HG03103 (cell line): ENCODE measurements at regions not wholly inside any gene's neighbourhood (a gene's known extent, or its start where the extent isn't known, plus 50 kb on each side); places are given as distances from the start of the nearest gene placed in this dataset.

Experiments used
- ATAC-seq: cut with Tn5 transposase; IDR thresholded peaks from one replicate; pipeline ENCODE4 v1.9.1; 2021; ENCODE audit warnings: low read depth; ENCODE audit not compliant: unreplicated experiment

- no peak for ATAC-seq
Measured at GRCh38 chr10:7028809-7029166, 382.0 kb downstream of the SFMBT2 start.

GRCh38 chr10:7027913-7028808 lies 382.7 kb downstream of the SFMBT2 start:
- no peak for ATAC-seq

GRCh38 chr10:7027237-7027912 lies 383.5 kb downstream of the SFMBT2 start:
- ATAC-seq: no peak

DNA sequence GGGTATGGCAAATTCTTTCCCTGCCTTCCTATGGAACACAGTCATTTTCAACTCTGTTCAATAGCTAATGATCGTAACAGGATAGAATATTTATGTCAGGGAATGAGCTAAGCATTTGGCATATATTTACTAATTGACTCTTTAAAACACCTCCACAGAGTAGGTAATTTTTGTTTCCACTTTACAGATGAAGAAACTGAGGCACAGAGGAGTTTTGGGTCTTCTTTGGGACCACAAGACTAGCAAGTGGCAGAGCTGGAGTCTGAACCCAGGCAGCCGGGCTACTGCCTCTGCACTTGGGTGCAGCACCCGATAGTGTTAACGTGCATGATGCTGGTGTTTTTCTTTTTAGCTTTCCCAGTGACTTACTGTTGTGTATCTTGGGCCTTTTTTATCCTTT lies 384.0 kb downstream of the SFMBT2 start:
- no peak for ATAC-seq

- no peak for ATAC-seq
Measured at GRCh38 chr10:7025296-7025695, 385.5 kb downstream of the SFMBT2 start.

DNA sequence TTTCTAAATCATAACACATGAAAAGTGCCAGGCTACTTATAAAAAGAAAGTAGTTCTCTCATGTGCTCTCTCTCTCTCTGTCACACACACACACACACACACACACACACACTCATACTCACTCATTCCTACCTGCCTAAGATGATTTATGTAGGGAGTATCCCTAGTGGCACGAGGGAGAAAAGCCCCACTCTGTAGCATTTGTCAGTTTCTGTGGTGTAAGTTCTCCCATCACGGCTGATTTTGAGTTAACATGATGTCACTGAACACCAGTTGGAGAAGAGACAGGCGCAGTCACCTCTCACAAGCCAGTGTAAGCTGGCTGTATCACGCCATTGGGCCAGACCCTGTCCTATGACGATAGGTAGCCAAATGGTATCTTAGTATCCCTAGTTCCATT lies 395.4 kb downstream of the SFMBT2 start:
- no peak for ATAC-seq

DNA sequence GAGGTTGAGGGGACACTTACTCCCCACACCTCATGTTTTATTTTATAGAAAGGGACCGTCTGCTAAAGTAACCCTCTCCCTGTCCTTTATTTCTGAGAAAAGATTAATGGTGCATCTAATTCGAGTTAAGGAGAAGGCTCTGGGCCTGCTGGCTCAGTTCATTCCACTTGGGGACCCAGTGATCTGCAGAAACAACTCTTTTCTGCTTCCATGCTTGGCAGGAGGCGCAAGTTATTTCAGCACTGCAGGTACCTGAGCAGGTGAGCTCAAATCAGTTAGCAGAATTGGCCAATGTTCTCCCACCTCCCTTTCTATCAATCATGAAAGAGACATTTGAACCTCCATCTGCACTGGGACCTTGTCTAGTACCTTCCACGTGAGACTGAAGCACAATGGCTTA lies 396.1 kb downstream of the SFMBT2 start:
- ATAC-seq: no peak

DNA sequence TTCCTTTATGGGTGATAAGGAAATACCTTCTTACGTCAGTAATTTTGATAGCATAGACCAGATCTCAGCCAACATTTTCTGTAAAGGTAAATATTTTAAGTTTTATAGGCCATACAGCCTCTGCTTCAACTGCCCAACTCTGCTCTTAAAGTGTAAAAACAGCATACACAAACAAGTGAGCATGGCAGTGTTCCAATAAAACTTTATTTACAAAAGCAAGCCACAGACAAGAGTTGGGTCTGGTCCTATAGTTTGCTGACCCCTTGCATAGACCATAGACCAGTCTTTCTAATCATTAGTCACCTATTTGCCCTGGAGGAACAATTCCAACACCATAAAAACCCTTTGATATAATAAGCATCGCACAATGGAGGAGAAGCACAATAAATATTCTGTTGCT lies 398.8 kb downstream of the SFMBT2 start:
- no peak for ATAC-seq

GRCh38 chr10:7008645-7009044 lies 402.2 kb downstream of the SFMBT2 start:
- ATAC-seq: no peak

- ATAC-seq: no peak
Measured at GRCh38 chr10:7007600-7008190, 403.1 kb downstream of the SFMBT2 start.

DNA sequence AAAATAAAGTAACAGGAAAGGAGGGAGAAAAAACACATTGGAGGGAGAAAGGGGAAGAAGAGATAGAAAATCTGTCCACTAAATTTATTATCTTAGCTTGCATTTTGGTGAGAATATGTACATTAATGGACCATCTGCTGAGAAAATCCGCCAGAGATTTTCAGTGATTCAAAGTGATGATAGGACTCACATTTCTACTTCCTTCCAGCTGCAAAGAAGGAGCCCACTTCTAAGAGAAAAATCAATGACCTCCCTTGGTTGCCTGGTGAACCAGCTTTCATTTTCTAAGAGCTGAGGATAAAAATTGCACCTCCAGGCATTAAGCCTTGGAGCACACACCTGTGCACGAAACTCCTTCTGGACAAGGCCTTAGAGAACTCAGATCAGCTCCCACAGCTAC lies 404.3 kb downstream of the SFMBT2 start:
- no peak for ATAC-seq

DNA sequence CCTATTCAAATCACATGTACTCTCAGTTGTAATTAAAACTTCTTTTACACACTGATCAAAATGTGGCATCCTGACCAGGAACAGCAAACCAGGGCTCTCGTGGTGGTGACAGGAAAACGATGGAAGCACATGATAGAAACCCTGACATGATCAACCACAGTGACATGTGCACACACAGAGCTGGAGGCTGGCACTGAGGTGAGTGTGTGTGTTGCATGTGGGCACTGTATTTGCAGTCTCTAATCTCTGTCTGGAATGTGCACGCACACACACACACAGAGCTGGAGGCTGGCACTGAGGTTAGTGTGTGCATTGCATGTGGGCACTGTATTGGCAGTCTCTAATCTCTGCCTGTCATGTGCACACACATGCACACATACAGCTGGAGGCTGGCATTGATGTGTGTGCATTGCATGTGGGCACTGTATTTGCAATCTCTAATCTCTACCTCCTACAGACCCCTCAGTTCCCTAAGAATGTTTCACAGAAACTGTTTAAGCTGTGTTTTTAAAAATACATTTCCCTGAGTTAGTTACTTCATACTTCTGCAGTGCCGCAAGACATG lies 406.9 kb downstream of the SFMBT2 start:
- ATAC-seq: no peak

- ATAC-seq: no peak
Measured at GRCh38 chr10:7000061-7000460, 410.8 kb downstream of the SFMBT2 start.

DNA sequence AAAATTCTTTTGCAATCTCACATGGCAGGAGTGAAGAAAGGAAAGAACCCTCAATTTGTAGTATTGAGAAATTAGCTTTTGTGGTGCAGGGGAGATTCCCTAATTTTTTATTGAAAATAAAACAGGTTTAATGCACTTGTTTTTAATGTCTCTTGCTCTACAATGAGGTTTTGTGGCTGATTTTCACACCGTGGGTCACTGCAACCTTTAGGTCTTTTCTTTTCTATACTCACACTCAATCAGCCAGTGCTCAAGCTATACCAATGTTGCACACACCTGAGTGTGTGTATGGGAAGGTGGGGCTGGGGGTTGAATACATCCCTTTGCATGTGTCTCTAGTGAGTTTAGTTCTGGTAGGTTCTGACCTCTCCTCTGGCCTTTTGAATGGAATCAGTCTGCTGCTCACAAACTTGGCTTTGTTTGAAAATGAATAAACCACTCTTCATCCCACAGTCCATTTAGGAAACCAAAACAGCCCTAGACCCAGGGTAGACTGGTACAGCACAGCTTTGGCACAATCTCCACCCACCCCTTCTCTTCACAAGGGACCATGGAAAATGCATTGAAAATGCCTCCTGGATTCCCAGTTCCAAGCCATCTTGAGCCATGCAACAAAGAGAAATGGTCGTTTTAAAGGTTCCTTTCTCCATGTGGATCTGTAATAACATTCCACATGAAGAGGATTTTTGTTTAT lies 411.5 kb downstream of the SFMBT2 start:
- no peak for ATAC-seq

- ATAC-seq: no peak
Measured at GRCh38 chr10:6997509-6997908, 413.3 kb downstream of the SFMBT2 start.

DNA sequence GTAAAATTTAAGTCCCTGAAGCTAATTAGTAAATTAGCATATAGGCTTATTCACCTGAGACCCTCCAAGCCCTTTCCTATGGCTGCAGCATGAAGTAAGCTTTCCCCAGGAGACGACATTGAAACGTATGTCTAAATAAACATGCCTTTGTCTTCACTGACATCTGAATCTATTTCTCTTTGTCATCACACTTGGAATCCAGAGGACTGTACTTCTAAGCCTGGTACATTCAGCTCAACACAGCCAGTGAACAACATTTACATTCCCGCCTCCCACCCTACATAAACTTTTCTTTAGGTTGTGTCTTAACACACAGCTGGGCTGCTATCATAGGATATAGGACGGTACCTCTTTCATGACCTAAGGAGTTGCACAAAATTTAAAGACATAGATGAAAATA lies 414.4 kb downstream of the SFMBT2 start:
- ATAC-seq: no peak

DNA sequence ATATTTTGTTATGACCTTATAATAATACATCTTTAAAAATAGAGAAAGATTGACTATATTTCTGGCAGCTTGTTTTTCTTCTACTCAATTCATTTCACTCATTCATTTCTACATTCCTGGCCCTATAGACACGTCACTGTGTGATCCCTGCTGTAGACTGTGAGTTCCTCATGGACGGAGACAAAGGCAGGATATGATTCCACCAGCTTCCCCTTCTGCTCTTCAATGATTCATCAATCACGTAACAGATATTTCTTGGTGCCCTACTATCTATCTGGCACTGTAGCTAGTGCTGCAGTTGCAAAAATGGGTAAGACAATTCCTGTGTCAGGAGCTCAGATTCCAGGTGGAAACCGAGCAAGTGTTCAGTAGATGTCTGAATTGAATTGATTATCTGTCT lies 415.0 kb downstream of the SFMBT2 start:
- no peak for ATAC-seq

DNA sequence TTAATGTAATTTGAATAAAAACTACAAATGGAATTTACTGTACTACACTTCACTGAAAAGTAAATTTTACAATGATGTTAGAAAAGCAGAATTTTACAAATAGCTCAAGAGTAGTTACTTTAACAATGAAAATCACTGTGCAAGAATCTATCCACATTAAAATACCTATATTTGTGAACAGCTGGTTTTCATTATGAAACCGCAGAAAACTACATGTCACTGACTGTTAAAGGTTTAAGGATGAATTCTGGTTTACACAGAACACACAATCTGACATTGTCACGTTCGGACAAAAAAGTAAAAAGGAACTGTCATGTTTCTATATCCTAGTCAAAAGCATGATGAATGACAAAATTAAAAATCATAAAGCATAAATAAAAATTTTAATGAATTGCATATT lies 415.3 kb upstream of the PRKCQ start:
- ATAC-seq: no peak

GRCh38 chr10:6990891-6991290 lies 410.8 kb upstream of the PRKCQ start:
- ATAC-seq: no peak

DNA sequence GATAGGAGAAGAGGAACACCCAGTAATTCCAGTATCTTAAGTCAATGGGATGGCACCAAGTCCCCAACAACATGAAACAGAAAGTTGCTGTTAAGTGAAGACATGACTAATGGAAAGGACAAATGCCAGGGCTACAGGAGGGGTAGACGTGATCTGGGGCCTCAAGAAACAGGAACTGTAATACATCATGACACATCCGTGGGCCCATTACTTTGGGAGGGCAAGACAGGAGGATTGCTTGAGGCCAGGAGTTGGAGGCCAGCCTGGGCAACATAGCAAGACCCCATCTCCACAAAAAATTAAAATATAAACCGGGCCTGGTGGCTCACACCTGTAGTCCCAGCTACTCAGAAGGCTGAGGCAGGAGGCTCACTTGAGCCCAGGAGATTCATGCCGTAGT lies 408.6 kb upstream of the PRKCQ start:
- ATAC-seq: no peak

- ATAC-seq: no peak
Measured at GRCh38 chr10:6987536-6987945, 407.5 kb upstream of the PRKCQ start.
